NT2/D1 (cell line): ENCODE measurements at regions not wholly inside any gene's neighbourhood (a gene's known extent, or its start where the extent isn't known, plus 50 kb on each side); places are given as distances from the start of the nearest gene placed in this dataset.

Experiments used
- SUZ12 ChIP-seq: IDR thresholded peaks from 2 replicates; pipeline ENCODE4 v1.6.1; 2011; ENCODE audit not compliant: insufficient read length, insufficient read depth; ENCODE audit errors: extremely low read depth
- YY1 ChIP-seq: IDR thresholded peaks from 2 replicates; pipeline ENCODE4 v1.6.1; 2011; ENCODE audit not compliant: insufficient read length, insufficient read depth
- ZNF274 ChIP-seq: IDR thresholded peaks from 2 replicates; pipeline ENCODE4 v1.6.1; 2011; ENCODE audit warnings: mild to moderate bottlenecking, low read depth, low read length

DNA sequence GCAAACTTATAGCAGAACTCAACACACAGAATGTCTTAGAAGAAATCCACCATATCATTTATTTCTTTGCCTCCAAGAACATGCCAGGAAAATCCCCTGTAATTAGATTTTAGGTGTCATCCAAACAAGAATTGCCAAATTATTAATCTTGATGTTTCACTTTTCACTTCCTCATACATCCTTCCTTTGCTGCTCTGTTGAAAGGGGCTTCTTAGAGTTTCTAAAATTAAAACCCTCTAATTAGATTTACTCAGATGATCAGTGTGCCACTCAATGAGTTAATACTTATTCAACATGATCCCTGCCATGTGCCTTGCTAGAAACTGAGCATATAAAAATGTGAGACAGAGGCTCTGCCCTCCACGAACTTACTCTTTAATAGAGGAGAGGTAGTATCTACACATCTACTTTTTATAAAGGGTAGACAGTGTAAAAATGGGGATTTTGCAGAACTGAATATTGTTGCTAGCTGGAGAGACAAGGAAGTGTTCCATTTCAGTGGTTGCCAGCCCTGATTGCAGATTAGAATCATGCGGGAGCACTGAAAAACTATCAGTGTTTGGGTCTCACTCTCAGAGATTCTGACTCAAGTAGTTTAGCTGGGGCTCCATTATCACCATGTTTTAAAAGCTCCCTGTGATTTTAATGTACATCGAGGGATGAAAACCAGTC, 498.4 kb downstream of the TLE4 start:
- TF ChIP-seq YY1 (no peak), ZNF274 (no peak), SUZ12 (no peak)
